Tibial nerve (tissue), 4 donors: ENCODE measurements at regions not wholly inside any gene's neighbourhood (a gene's known extent, or its start where the extent isn't known, plus 50 kb on each side); places are given as distances from the start of the nearest gene placed in this dataset.

Experiments
- DNase-seq, 2 donors: peaks; one replicate each; pipeline ENCODE4 v3.0.0-alpha.2; 2019; ENCODE audit warnings: low spot score in 2 of 2
- H3K27ac ChIP-seq, 4 donors: fragments of 200-600 bp; sonication (generic) in 3 of 4; one replicate each; pipeline ENCODE4 v1.5.1; 2017 to 2019; ENCODE audit warnings: mild to moderate bottlenecking in 1 of 4
- H3K27me3 ChIP-seq, 2 donors: fragments of 200-600 bp; sonication (generic) in 1 of 2; one replicate each; pipeline versions ENCODE4 v1.5.1 to v1.6.0; 2017 to 2019
- H3K36me3 ChIP-seq, 3 donors: fragments of 200-600 bp; sonication (generic); one replicate each; pipeline ENCODE4 v1.5.1; 2018 to 2019
- H3K4me1 ChIP-seq, 4 donors: fragments of 200-600 bp; sonication (generic) in 3 of 4; one replicate each; pipeline ENCODE4 v1.5.1; 2017 to 2019
- H3K4me3 ChIP-seq, 4 donors: fragments of 200-600 bp; sonication (generic) in 3 of 4; one replicate each; pipeline ENCODE4 v1.5.1; 2017 to 2019; ENCODE audit warnings: mild to moderate bottlenecking in 1 of 4, moderate library complexity in 1 of 4
- H3K9me3 ChIP-seq, 4 donors: fragments of 200-600 bp; sonication (generic) in 3 of 4; one replicate each; pipeline ENCODE4 v1.5.1; 2017 to 2019
- CTCF ChIP-seq, 5 experiments: fragments of 200-600 bp in 3 of 5; fragments of 450-650 bp in 2 of 5; sonication (generic) in 3 of 5; IDR thresholded peaks; one replicate each; pipeline ENCODE4 v1.5.1; 2016 to 2019; ENCODE audit warnings: antibody characterized with exemption in 5 of 5, mild to moderate bottlenecking in 3 of 5, moderate library complexity in 2 of 5
- EP300 ChIP-seq, 2 donors: sonication (generic); formaldehyde crosslinking; IDR thresholded peaks; one replicate each; pipeline ENCODE4 v1.6.1; 2017; ENCODE audit warnings: antibody characterized with exemption in 2 of 2, mild to moderate bottlenecking in 1 of 2
- POLR2A ChIP-seq, 2 donors: fragments of 450-650 bp; IDR thresholded peaks; one replicate each; pipeline ENCODE4 v1.6.1; 2017; ENCODE audit warnings: antibody characterized with exemption in 2 of 2, mild to moderate bottlenecking in 2 of 2, moderate library complexity in 2 of 2
- WGBS, 2 donors: methylation state at CpG; one replicate each; pipeline ENCODE4 v1.1.5; 2018; 5-methylcytosine and 5-hydroxymethylcytosine counted together

GRCh38 chr4:110737931-110738330, 115.1 kb upstream of the PITX2 start:
- no peaks in the 10 kb centered on the region for H3K36me3 ChIP-seq
- H3K27ac ChIP-seq: no peak overlapping the region
- DNase-seq: no peak
- no peaks in the 10 kb centered on the region for H3K4me1 ChIP-seq
- H3K4me3 ChIP-seq: no peak overlapping the region
- no peaks in the 10 kb centered on the region for H3K27me3 ChIP-seq
- WGBS, 2 donors: 79 to 80% methylated on average over 3 of the region's 3 CpGs
- TF ChIP-seq POLR2A (IDR thresholded peaks at IDR 0.05) (no peak), EP300 (IDR thresholded peaks at IDR 0.05) (no peak), CTCF (IDR thresholded peaks at IDR 0.05) (no peak)
- no peaks in the 10 kb centered on the region for H3K9me3 ChIP-seq

- no peak for DNase-seq
- no peaks in the 10 kb centered on the region for H3K36me3 ChIP-seq
- TF ChIP-seq CTCF (IDR thresholded peaks at IDR 0.05) (no peak), POLR2A (IDR thresholded peaks at IDR 0.05) (no peak), EP300 (IDR thresholded peaks at IDR 0.05) (no peak)
- no peaks in the 10 kb centered on the region for H3K9me3 ChIP-seq
- no peak overlapping the region for H3K27ac ChIP-seq
- H3K27me3 ChIP-seq: no peaks in the 10 kb centered on the region
- H3K4me3 ChIP-seq: no peak overlapping the region
- H3K4me1 ChIP-seq: no peaks in the 10 kb centered on the region
Measured at GRCh38 chr4:110742143-110742542, 119.3 kb upstream of the PITX2 start.

- Histone ChIP-seq H3K27me3 (no peaks in the 10 kb centered on the region), H3K36me3 (no peaks in the 10 kb centered on the region), H3K27ac (no peak overlapping the region), H3K4me1 (no peaks in the 10 kb centered on the region), H3K4me3 (no peak overlapping the region), H3K9me3 (no peaks in the 10 kb centered on the region)
- 79 to 80% methylated on average over 2 of the region's 2 CpGs for WGBS, 2 donors
- TF ChIP-seq EP300 (IDR thresholded peaks at IDR 0.05) (no peak), POLR2A (IDR thresholded peaks at IDR 0.05) (no peak), CTCF (IDR thresholded peaks at IDR 0.05) (no peak)
- no peak for DNase-seq
Measured at GRCh38 chr4:110748071-110748470, 125.2 kb upstream of the PITX2 start.

- DNase-seq: no peak
- no peaks in the 10 kb centered on the region for H3K9me3 ChIP-seq
- no peaks in the 10 kb centered on the region for H3K4me1 ChIP-seq
- no peaks in the 10 kb centered on the region for H3K27me3 ChIP-seq
- WGBS, 2 donors: 93% methylated on average over 3 of the region's 3 CpGs
- H3K36me3 ChIP-seq: no peaks in the 10 kb centered on the region
- no peak for TF ChIP-seq POLR2A (IDR thresholded peaks at IDR 0.05)
- no peak for TF ChIP-seq EP300 (IDR thresholded peaks at IDR 0.05)
- no peak for TF ChIP-seq CTCF (IDR thresholded peaks at IDR 0.05)
- H3K4me3 ChIP-seq: no peak overlapping the region
- no peak overlapping the region for H3K27ac ChIP-seq
Measured at GRCh38 chr4:110751183-110751582, 128.3 kb upstream of the PITX2 start.

GRCh38 chr4:110751986-110752385, 129.1 kb upstream of the PITX2 start:
- DNase-seq: no peak
- Histone ChIP-seq H3K4me1 (no peaks in the 10 kb centered on the region), H3K36me3 (no peaks in the 10 kb centered on the region), H3K27ac (no peak overlapping the region), H3K9me3 (no peaks in the 10 kb centered on the region), H3K27me3 (no peaks in the 10 kb centered on the region), H3K4me3 (no peak overlapping the region)
- TF ChIP-seq CTCF (IDR thresholded peaks at IDR 0.05) (no peak), POLR2A (IDR thresholded peaks at IDR 0.05) (no peak), EP300 (IDR thresholded peaks at IDR 0.05) (no peak)
- WGBS, 2 donors: 77 to 81% methylated on average over 2 of the region's 2 CpGs
